Natural killer cell (primary cell): ENCODE measurements at regions not wholly inside any gene's neighbourhood (a gene's known extent, or its start where the extent isn't known, plus 50 kb on each side); places are given as distances from the start of the nearest gene placed in this dataset.

Source experiments
- ATAC-seq, 3 donors: fragments of 150-1000 bp in 2 of 3; fragments of 200-7000 bp in 1 of 3; cut with Tn5 transposase; 1 replicate in 1 of 3; 2 replicates in 2 of 3; pipeline ENCODE4 v1.10.0; 2021; ENCODE audit warnings: mild to moderate bottlenecking in 2 of 3, moderate library complexity in 2 of 3
- DNase-seq, 2 donors: peaks; one replicate each; pipeline versions ENCODE4 v3.0.0 to v3.0.0-alpha.2; 2013 to 2021; ENCODE audit warnings: mixed read lengths in 1 of 2
- H3K27ac ChIP-seq: one replicate; pipeline ENCODE4 v1.5.1; 2013; ENCODE audit warnings: mild to moderate bottlenecking, low read length
- H3K27me3 ChIP-seq: one replicate; pipeline ENCODE4 v1.6.1; 2013; ENCODE audit warnings: low read length; ENCODE audit not compliant: control insufficient read depth, insufficient read depth
- H3K36me3 ChIP-seq: one replicate; pipeline ENCODE4 v1.6.1; 2013; ENCODE audit warnings: low read length; ENCODE audit not compliant: control insufficient read depth, insufficient read depth
- H3K4me1 ChIP-seq: one replicate; pipeline ENCODE4 v1.6.1; 2013; ENCODE audit warnings: low read length; ENCODE audit not compliant: control insufficient read depth, insufficient read depth
- H3K4me3 ChIP-seq: one replicate; pipeline ENCODE4 v1.5.1; 2013; ENCODE audit warnings: low read length
- H3K9me3 ChIP-seq: one replicate; pipeline ENCODE4 v1.6.1; 2013; ENCODE audit warnings: low read length; ENCODE audit not compliant: control insufficient read depth, insufficient read depth
- H3K27ac Mint-ChIP-seq, 2 donors: one replicate each; pipeline ENCODE4 v1.8.0; 2022; ENCODE audit warnings: mild to moderate bottlenecking in 2 of 2, mixed read lengths in 2 of 2, moderate library complexity in 1 of 2
- H3K27me3 Mint-ChIP-seq, 2 donors: one replicate each; pipeline ENCODE4 v1.8.0; 2022; ENCODE audit warnings: low read depth in 2 of 2, mixed read lengths in 2 of 2
- H3K36me3 Mint-ChIP-seq: one replicate; pipeline ENCODE4 v1.8.0; 2022; ENCODE audit warnings: mixed read lengths
- H3K4me1 Mint-ChIP-seq, 2 donors: one replicate each; pipeline ENCODE4 v1.8.0; 2022; ENCODE audit warnings: mixed read lengths in 2 of 2
- H3K4me3 Mint-ChIP-seq: one replicate; pipeline ENCODE4 v1.8.0; 2022; ENCODE audit warnings: mild to moderate bottlenecking, moderate library complexity, mixed read lengths
- H3K9me3 Mint-ChIP-seq, 2 donors: one replicate each; pipeline ENCODE4 v1.8.0; 2022; ENCODE audit warnings: mixed read lengths in 2 of 2
- CTCF ChIP-seq: fragments of 200-600 bp; IDR thresholded peaks from one replicate; pipeline ENCODE4 v1.8.0; 2022; ENCODE audit warnings: antibody characterized with exemption
- WGBS: methylation state at CpG from one replicate; pipeline ENCODE4 v1.1.7; 2013; ENCODE audit warnings: missing lambda C conversion rate; ENCODE audit not compliant: insufficient coverage; 5-methylcytosine and 5-hydroxymethylcytosine counted together
- intact Hi-C: fragments of 100-400 bp; cut with micrococcal nuclease; formaldehyde crosslinking; loops from one replicate; pipeline ENCODE4 v1.14.2; 2022

- intact Hi-C loops: no loop called here
- Mint-ChIP-seq H3K4me1 (no peaks in the 10 kb centered on the region), H3K4me3 (no peak overlapping the region), H3K27ac (no peak overlapping the region), H3K9me3 (no peaks in the 10 kb centered on the region), H3K27me3 (peaks cover 10 to 24% of the 10 kb centered on the region in 2 donors), H3K36me3 (no peaks in the 10 kb centered on the region)
- DNase-seq: no peak
- Histone ChIP-seq H3K4me3 (no peak overlapping the region), H3K27me3 (no peaks in the 10 kb centered on the region), H3K36me3 (no peaks in the 10 kb centered on the region), H3K27ac (no peak overlapping the region), H3K9me3 (no peaks in the 10 kb centered on the region), H3K4me1 (no peaks in the 10 kb centered on the region)
- WGBS: 100% methylated on average over 1 of the region's 1 CpG
- no peak for TF ChIP-seq CTCF
- ATAC-seq: no peak
Observed at GRCh38 chr5:40073927-40074326, 605.8 kb upstream of the PTGER4 start.

- Histone ChIP-seq H3K4me1 (no peaks in the 10 kb centered on the region), H3K9me3 (no peaks in the 10 kb centered on the region), H3K36me3 (no peaks in the 10 kb centered on the region), H3K4me3 (no peak overlapping the region), H3K27ac (no peak overlapping the region), H3K27me3 (no peaks in the 10 kb centered on the region)
- H3K27me3 Mint-ChIP-seq: peaks cover 3 to 13% of the 10 kb centered on the region in 2 donors
- H3K27ac Mint-ChIP-seq: no peak overlapping the region
- TF ChIP-seq CTCF: no peak
- no peaks in the 10 kb centered on the region for H3K36me3 Mint-ChIP-seq
- DNase-seq (no peak), ATAC-seq (no peak)
- H3K4me3 Mint-ChIP-seq: no peak overlapping the region
- intact Hi-C loops: no loop called here
- no peaks in the 10 kb centered on the region for H3K9me3 Mint-ChIP-seq
- no peaks in the 10 kb centered on the region for H3K4me1 Mint-ChIP-seq
Observed at GRCh38 chr5:40071870-40072269, 607.8 kb upstream of the PTGER4 start.

- intact Hi-C loops: no loop called here
- Histone ChIP-seq H3K27ac (no peak overlapping the region), H3K4me1 (no peaks in the 10 kb centered on the region), H3K4me3 (no peak overlapping the region), H3K36me3 (no peaks in the 10 kb centered on the region), H3K9me3 (no peaks in the 10 kb centered on the region), H3K27me3 (no peaks in the 10 kb centered on the region)
- Mint-ChIP-seq H3K36me3 (no peaks in the 10 kb centered on the region), H3K4me3 (no peak overlapping the region), H3K27ac (no peak overlapping the region), H3K9me3 (no peaks in the 10 kb centered on the region), H3K27me3 (peaks cover 6 to 8% of the 10 kb centered on the region in 2 donors), H3K4me1 (no peaks in the 10 kb centered on the region)
- WGBS: 93% methylated on average over 22 of the region's 22 CpGs
- DNase-seq (no peak), ATAC-seq (no peak)
- no peak for TF ChIP-seq CTCF
Observed at GRCh38 chr5:40066616-40067015, 613.1 kb upstream of the PTGER4 start.

- no peak for DNase-seq
- peaks cover 17 to 34% of the 10 kb centered on the region in 2 donors for H3K27me3 Mint-ChIP-seq
- no peaks in the 10 kb centered on the region for H3K9me3 Mint-ChIP-seq
- no peak for ATAC-seq
- H3K4me1 Mint-ChIP-seq: peaks cover 0 to 6% of the 10 kb centered on the region in 2 donors
- H3K36me3 ChIP-seq: no peaks in the 10 kb centered on the region
- no peak overlapping the region for H3K4me3 ChIP-seq
- H3K4me3 Mint-ChIP-seq: no peak overlapping the region
- H3K27ac ChIP-seq: no peak overlapping the region
- TF ChIP-seq CTCF: no peak
- intact Hi-C loops: no loop called here
- H3K9me3 ChIP-seq: no peaks in the 10 kb centered on the region
- H3K36me3 Mint-ChIP-seq: no peaks in the 10 kb centered on the region
- no peak overlapping the region for H3K27ac Mint-ChIP-seq
- 53% methylated on average over 3 of the region's 4 CpGs for WGBS
- no peaks in the 10 kb centered on the region for H3K4me1 ChIP-seq
- no peaks in the 10 kb centered on the region for H3K27me3 ChIP-seq
Observed at GRCh38 chr5:40052808-40053207, 626.9 kb upstream of the PTGER4 start.
